ENCODE measurements at regions not wholly inside any gene's neighbourhood (a gene's known extent, or its start where the extent isn't known, plus 50 kb on each side); places are given as distances from the start of the nearest gene placed in this dataset.

GRCh38 chr9:126113176-126113575, 213.5 kb upstream of the MVB12B start:
- no peak overlapping the region for H2AFZ ChIP-seq
- intact Hi-C loops (cut with micrococcal nuclease; ENCODE audit: unreplicated experiment) = no loop called here
- POLR2A ChIA-PET (ENCODE audit: unreplicated experiment) = no interaction called here
- no peaks in the 10 kb centered on the region for H3K79me2 ChIP-seq (ENCODE audit: low read depth)
- CTCF ChIA-PET = no interaction called here
- no peak overlapping the region for H3K27ac ChIP-seq
- H3K9me3 ChIP-seq (ENCODE audit: insufficient read depth, low read depth) = no peaks in the 10 kb centered on the region
- no peaks in the 10 kb centered on the region for H3K36me3 ChIP-seq (ENCODE audit: low read depth)
- no peak for DNase-seq
- TF ChIP-seq EZH2 (IDR thresholded peaks at IDR 0.05; ENCODE audit: low read depth) (no peak), CTCF (conservative IDR thresholded peaks at IDR 0.05) (no peak)
- H4K20me1 ChIP-seq (ENCODE audit: insufficient read depth) = no peaks in the 10 kb centered on the region
- no peak overlapping the region for H3K4me2 ChIP-seq
- H3K9me2 ChIP-seq (ENCODE audit: insufficient read depth) = no peaks in the 10 kb centered on the region
- H3K27me3 ChIP-seq (ENCODE audit: insufficient read depth, low read depth) = peaks cover 97% of the 10 kb centered on the region
- H3K4me3 ChIP-seq = no peak overlapping the region
- no peaks in the 10 kb centered on the region for H3K4me1 ChIP-seq (replicated peaks; ENCODE audit: insufficient read depth)
- H3F3A ChIP-seq (ENCODE audit: insufficient read depth, low read depth) = no peaks in the 10 kb centered on the region
- BruUV-seq (replicated peaks) = no TSS peak

- Histone ChIP-seq H3K4me3 (no peak overlapping the region), H3K27me3 (ENCODE audit: insufficient read depth, low read depth) (peaks cover 97% of the 10 kb centered on the region), H3F3A (ENCODE audit: insufficient read depth, low read depth) (no peaks in the 10 kb centered on the region), H3K27ac (no peak overlapping the region), H4K20me1 (ENCODE audit: insufficient read depth) (no peaks in the 10 kb centered on the region), H3K4me1 (replicated peaks; ENCODE audit: insufficient read depth) (no peaks in the 10 kb centered on the region), H2AFZ (no peak overlapping the region), H3K4me2 (no peak overlapping the region), H3K9me3 (ENCODE audit: insufficient read depth, low read depth) (no peaks in the 10 kb centered on the region), H3K9me2 (ENCODE audit: insufficient read depth) (no peaks in the 10 kb centered on the region), H3K36me3 (ENCODE audit: low read depth) (no peaks in the 10 kb centered on the region), H3K79me2 (ENCODE audit: low read depth) (no peaks in the 10 kb centered on the region)
- ChIA-PET CTCF (no interaction called here), POLR2A (ENCODE audit: unreplicated experiment) (no interaction called here)
- intact Hi-C loops (cut with micrococcal nuclease; ENCODE audit: unreplicated experiment) = no loop called here
- BruUV-seq (replicated peaks) = no TSS peak
- no peak for DNase-seq
- TF ChIP-seq CTCF (conservative IDR thresholded peaks at IDR 0.05) (no peak), EZH2 (IDR thresholded peaks at IDR 0.05; ENCODE audit: low read depth) (no peak)
Observed at GRCh38 chr9:126113756-126114408, 212.7 kb upstream of the MVB12B start.

GRCh38 chr9:126114409-126114760, 212.2 kb upstream of the MVB12B start:
- DNase-seq = no peak
- Histone ChIP-seq H3K4me2 (no peak overlapping the region), H3K4me3 (no peak overlapping the region), H3K4me1 (replicated peaks; ENCODE audit: insufficient read depth) (no peaks in the 10 kb centered on the region), H3F3A (ENCODE audit: insufficient read depth, low read depth) (no peaks in the 10 kb centered on the region), H4K20me1 (ENCODE audit: insufficient read depth) (no peaks in the 10 kb centered on the region), H3K36me3 (ENCODE audit: low read depth) (no peaks in the 10 kb centered on the region), H3K9me2 (ENCODE audit: insufficient read depth) (no peaks in the 10 kb centered on the region), H3K9me3 (ENCODE audit: insufficient read depth, low read depth) (no peaks in the 10 kb centered on the region), H3K79me2 (ENCODE audit: low read depth) (no peaks in the 10 kb centered on the region), H3K27me3 (ENCODE audit: insufficient read depth, low read depth) (peaks cover 97% of the 10 kb centered on the region), H3K27ac (no peak overlapping the region), H2AFZ (no peak overlapping the region)
- TF ChIP-seq CTCF (conservative IDR thresholded peaks at IDR 0.05) = no peak
- no peak for TF ChIP-seq EZH2 (IDR thresholded peaks at IDR 0.05; ENCODE audit: low read depth)
- intact Hi-C loops (cut with micrococcal nuclease; ENCODE audit: unreplicated experiment) = no loop called here
- POLR2A ChIA-PET (ENCODE audit: unreplicated experiment) = no interaction called here
- no TSS peak for BruUV-seq (replicated peaks)
- CTCF ChIA-PET = no interaction called here
